ENCODE measurements at regions not wholly inside any gene's neighbourhood (a gene's known extent, or its start where the extent isn't known, plus 50 kb on each side); places are given as distances from the start of the nearest gene placed in this dataset.

- DNase-seq: no peak
These were observed 60.1 kb upstream of the BNC2 start for GRCh38 chr9:16930578-16930977.

DNA sequence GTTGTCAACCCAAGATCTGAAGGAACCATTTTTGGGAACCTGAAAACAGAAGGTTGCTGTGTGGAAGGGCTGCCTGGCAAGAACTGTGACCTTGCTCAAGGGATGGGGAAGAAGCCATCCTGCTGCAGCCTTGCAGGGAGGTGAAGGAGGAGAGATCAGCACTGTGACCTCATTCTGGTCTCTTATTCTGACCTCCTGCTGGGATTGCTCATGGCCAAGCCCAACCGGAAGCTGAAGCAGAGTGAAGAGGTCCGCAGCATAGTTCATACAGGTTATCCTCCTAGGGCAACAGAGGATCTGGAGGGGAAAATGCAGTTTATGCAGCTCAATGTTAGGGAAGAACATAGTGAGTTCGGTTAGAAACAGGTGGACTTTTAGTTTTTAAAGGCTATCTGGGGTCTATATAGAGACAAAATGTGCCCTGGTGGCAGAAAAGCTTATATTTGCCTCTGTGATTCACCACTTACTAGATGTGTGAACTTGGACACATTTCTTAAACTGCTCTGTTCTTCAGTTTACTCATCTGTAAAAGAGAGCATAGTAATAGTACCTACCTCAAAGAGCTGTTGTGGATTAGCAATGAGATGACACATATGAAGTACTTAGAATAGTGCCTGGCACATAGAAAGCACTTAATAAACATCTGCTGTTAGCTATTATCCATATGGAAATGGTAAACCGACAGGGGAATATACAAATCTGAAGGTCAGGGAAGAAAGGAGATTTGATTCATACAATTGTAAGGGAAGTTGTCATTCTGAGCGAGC is 57.9 kb upstream of the BNC2 start:
- no peak for DNase-seq

DNA sequence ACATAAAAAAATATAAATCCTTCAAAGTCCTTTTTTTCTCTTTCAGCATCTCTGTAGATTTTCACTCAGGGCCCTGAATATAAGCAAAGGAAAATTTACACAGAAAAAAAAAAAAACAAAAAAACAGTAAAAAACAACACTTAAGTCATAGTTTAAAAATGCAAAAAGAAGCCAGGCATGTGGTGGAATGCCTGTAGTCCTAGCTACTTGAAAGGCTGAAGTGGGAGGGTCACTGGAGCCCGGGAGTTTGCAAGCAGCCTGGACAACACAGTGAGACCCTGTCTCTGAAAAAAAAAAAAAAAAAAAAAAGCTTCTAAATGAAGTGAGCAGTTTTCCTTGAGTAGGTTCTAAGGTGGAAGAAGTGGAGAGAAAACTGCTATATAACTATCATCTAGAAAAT is 55.0 kb upstream of the BNC2 start:
- DNase-seq: no peak

GRCh38 chr9:16924311-16924915 is 53.9 kb upstream of the BNC2 start:
- no peak for DNase-seq

DNA sequence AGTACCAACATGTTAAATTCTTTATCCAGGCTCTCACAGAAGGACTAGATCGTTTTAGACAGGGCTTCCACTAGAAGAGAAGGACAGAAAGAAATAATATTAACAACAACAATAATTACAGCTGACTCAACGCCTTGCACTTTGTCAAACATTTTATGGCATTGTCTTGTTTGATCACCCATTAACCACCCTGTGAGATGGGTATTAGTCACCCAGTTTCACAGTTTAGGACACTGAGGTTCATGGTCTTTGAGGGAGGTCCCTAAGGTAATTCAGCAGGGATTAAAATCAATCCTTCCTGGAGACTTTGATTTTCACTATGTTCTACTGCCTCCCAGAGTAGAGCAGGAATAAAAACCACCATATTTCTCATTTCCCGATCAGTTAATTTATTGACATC is 51.4 kb upstream of the BNC2 start:
- no peak for DNase-seq

Measured in activated CD4-positive, alpha-beta T cell treated with anti-CD3 and anti-CD28 coated beads, Interleukin-2, amount 50 U/mL, for 16 hours (primary cell).